ENCODE measurements at regions not wholly inside any gene's neighbourhood (a gene's known extent, or its start where the extent isn't known, plus 50 kb on each side); places are given as distances from the start of the nearest gene placed in this dataset.
"Not testable (repeated sequence)": the region's sequence is repeated elsewhere in the genome, so short reads cannot be mapped to it uniquely, and the experiment has no call there.

GRCh38 chr19:30846102-30846501 is 473.9 kb downstream of the ZNF536 start:
- no peak for DNase-seq (ENCODE audit: low spot score)

GRCh38 chr19:30842926-30843325 is 470.7 kb downstream of the ZNF536 start:
- DNase-seq (ENCODE audit: low spot score), result no peak

- no peak for DNase-seq (ENCODE audit: low spot score)
These were observed 469.8 kb downstream of the ZNF536 start for GRCh38 chr19:30841934-30842333.

GRCh38 chr19:30830875-30831274 is 458.7 kb downstream of the ZNF536 start:
- DNase-seq (ENCODE audit: low spot score), result no peak

- DNase-seq (ENCODE audit: low spot score), result not testable (repeated sequence)
These were observed 453.3 kb downstream of the ZNF536 start for GRCh38 chr19:30825505-30825904.

- no peak for DNase-seq (ENCODE audit: low spot score)
These were observed 452.6 kb downstream of the ZNF536 start for GRCh38 chr19:30824809-30825208.

GRCh38 chr19:30817965-30818567 is 445.9 kb downstream of the ZNF536 start:
- no peak for DNase-seq (ENCODE audit: low spot score)

GRCh38 chr19:30817197-30817596 is 445.0 kb downstream of the ZNF536 start:
- no peak for DNase-seq (ENCODE audit: low spot score)

- no peak for DNase-seq (ENCODE audit: low spot score)
These were observed 443.9 kb downstream of the ZNF536 start for GRCh38 chr19:30815889-30816580.

GRCh38 chr19:30812099-30812678 is 440.0 kb downstream of the ZNF536 start:
- no peak for DNase-seq (ENCODE audit: low spot score)

GRCh38 chr19:30811397-30812098 is 439.4 kb downstream of the ZNF536 start:
- DNase-seq (ENCODE audit: low spot score), result no peak

- no peak for DNase-seq (ENCODE audit: low spot score)
These were observed 438.5 kb downstream of the ZNF536 start for GRCh38 chr19:30810726-30811125.

GRCh38 chr19:30807278-30807677 is 435.1 kb downstream of the ZNF536 start:
- DNase-seq (ENCODE audit: low spot score), result no peak

GRCh38 chr19:30806311-30806710 is 434.1 kb downstream of the ZNF536 start:
- no peak for DNase-seq (ENCODE audit: low spot score)

- DNase-seq (ENCODE audit: low spot score), result no peak
These were observed 432.6 kb downstream of the ZNF536 start for GRCh38 chr19:30804751-30805150.

GRCh38 chr19:30804333-30804732 is 432.1 kb downstream of the ZNF536 start:
- DNase-seq (ENCODE audit: low spot score), result not testable (repeated sequence)

GRCh38 chr19:30802424-30803013 is 430.3 kb downstream of the ZNF536 start:
- DNase-seq (ENCODE audit: low spot score), result no peak

- DNase-seq (ENCODE audit: low spot score), result no peak
These were observed 427.9 kb downstream of the ZNF536 start for GRCh38 chr19:30799865-30800755.

- no peak for DNase-seq (ENCODE audit: low spot score)
These were observed 423.5 kb downstream of the ZNF536 start for GRCh38 chr19:30795727-30796126.

Data from mesenteric fat pad (tissue), 1 donor.